HL-60 (cell line): ENCODE measurements at regions not wholly inside any gene's neighbourhood (a gene's known extent, or its start where the extent isn't known, plus 50 kb on each side); places are given as distances from the start of the nearest gene placed in this dataset.

Experiments used
- POLR2AphosphoS5 ChIP-seq: IDR thresholded peaks from 2 replicates; pipeline ENCODE4 v1.6.1; 2012; ENCODE audit warnings: low read depth
- SPI1 ChIP-seq: IDR thresholded peaks from 2 replicates; pipeline ENCODE4 v1.6.1; 2012; ENCODE audit warnings: low read depth, mild to moderate bottlenecking, borderline replicate concordance
- TF ChIP-seq, protein P1 (sequence below): IDR thresholded peaks from one replicate; pipeline ENCODE4 v1.5.1; 2011; ENCODE audit warnings: low read length, control low read depth, inconsistent platforms; ENCODE audit not compliant: insufficient read depth
- TF ChIP-seq, protein P2 (sequence below): IDR thresholded peaks from 2 replicates; pipeline ENCODE4 v1.6.1; 2012; ENCODE audit warnings: low read depth; ENCODE audit not compliant: insufficient replicate concordance

GRCh38 chr2:62307469-62308389, 111.8 kb downstream of the B3GNT2 start:
- TF ChIP-seq POLR2AphosphoS5 (no peak), SPI1 (no peak)
- TF ChIP-seq, protein P1, sequence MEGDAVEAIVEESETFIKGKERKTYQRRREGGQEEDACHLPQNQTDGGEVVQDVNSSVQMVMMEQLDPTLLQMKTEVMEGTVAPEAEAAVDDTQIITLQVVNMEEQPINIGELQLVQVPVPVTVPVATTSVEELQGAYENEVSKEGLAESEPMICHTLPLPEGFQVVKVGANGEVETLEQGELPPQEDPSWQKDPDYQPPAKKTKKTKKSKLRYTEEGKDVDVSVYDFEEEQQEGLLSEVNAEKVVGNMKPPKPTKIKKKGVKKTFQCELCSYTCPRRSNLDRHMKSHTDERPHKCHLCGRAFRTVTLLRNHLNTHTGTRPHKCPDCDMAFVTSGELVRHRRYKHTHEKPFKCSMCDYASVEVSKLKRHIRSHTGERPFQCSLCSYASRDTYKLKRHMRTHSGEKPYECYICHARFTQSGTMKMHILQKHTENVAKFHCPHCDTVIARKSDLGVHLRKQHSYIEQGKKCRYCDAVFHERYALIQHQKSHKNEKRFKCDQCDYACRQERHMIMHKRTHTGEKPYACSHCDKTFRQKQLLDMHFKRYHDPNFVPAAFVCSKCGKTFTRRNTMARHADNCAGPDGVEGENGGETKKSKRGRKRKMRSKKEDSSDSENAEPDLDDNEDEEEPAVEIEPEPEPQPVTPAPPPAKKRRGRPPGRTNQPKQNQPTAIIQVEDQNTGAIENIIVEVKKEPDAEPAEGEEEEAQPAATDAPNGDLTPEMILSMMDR, result no peak
- TF ChIP-seq, protein P2, sequence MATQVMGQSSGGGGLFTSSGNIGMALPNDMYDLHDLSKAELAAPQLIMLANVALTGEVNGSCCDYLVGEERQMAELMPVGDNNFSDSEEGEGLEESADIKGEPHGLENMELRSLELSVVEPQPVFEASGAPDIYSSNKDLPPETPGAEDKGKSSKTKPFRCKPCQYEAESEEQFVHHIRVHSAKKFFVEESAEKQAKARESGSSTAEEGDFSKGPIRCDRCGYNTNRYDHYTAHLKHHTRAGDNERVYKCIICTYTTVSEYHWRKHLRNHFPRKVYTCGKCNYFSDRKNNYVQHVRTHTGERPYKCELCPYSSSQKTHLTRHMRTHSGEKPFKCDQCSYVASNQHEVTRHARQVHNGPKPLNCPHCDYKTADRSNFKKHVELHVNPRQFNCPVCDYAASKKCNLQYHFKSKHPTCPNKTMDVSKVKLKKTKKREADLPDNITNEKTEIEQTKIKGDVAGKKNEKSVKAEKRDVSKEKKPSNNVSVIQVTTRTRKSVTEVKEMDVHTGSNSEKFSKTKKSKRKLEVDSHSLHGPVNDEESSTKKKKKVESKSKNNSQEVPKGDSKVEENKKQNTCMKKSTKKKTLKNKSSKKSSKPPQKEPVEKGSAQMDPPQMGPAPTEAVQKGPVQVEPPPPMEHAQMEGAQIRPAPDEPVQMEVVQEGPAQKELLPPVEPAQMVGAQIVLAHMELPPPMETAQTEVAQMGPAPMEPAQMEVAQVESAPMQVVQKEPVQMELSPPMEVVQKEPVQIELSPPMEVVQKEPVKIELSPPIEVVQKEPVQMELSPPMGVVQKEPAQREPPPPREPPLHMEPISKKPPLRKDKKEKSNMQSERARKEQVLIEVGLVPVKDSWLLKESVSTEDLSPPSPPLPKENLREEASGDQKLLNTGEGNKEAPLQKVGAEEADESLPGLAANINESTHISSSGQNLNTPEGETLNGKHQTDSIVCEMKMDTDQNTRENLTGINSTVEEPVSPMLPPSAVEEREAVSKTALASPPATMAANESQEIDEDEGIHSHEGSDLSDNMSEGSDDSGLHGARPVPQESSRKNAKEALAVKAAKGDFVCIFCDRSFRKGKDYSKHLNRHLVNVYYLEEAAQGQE, result no peak
